Smooth muscle cell (in vitro differentiated cells): ENCODE measurements at regions not wholly inside any gene's neighbourhood (a gene's known extent, or its start where the extent isn't known, plus 50 kb on each side); places are given as distances from the start of the nearest gene placed in this dataset.

Experiments
- DNase-seq: peaks from one replicate; lab custom pipeline; 2025; ENCODE audit not compliant: unreplicated experiment; lab: John Stamatoyannopoulos, UW
- H2AFZ ChIP-seq: fragments of 200-600 bp; sonication (generic); 2 replicates; pipeline ENCODE4 v1.6.0; 2016; ENCODE audit warnings: antibody characterized with exemption, low read depth, mild to moderate bottlenecking
- H3F3A ChIP-seq: fragments of 200-600 bp; sonication (generic); 2 replicates; pipeline ENCODE4 v1.6.0; 2017; ENCODE audit warnings: antibody characterized with exemption, low read depth
- H3K27ac ChIP-seq: fragments of 200-600 bp; sonication (generic); 2 replicates; pipeline ENCODE4 v1.5.1; 2016; ENCODE audit warnings: low read depth, mild to moderate bottlenecking
- H3K27me3 ChIP-seq: fragments of 200-600 bp; sonication (generic); 2 replicates; pipeline ENCODE4 v1.6.1; 2016; ENCODE audit warnings: low read depth, mild to moderate bottlenecking
- H3K36me3 ChIP-seq: fragments of 200-600 bp; sonication (generic); 2 replicates; pipeline ENCODE4 v1.5.1; 2016; ENCODE audit warnings: low read depth
- H3K4me1 ChIP-seq: fragments of 200-600 bp; sonication (generic); 2 replicates; pipeline ENCODE4 v1.5.1; 2016; ENCODE audit warnings: low read depth
- H3K4me2 ChIP-seq: fragments of 200-600 bp; sonication (generic); 2 replicates; pipeline ENCODE4 v1.6.0; 2016; ENCODE audit warnings: mild to moderate bottlenecking
- H3K4me3 ChIP-seq: fragments of 200-600 bp; sonication (generic); 2 replicates; pipeline ENCODE4 v1.5.1; 2016; ENCODE audit warnings: mild to moderate bottlenecking
- H3K79me2 ChIP-seq: fragments of 200-600 bp; sonication (generic); 2 replicates; pipeline ENCODE4 v1.6.0; 2016; ENCODE audit warnings: low read depth, mild to moderate bottlenecking
- H3K9ac ChIP-seq: fragments of 200-600 bp; sonication (generic); 2 replicates; pipeline ENCODE4 v1.6.0; 2016; ENCODE audit warnings: low read depth
- H3K9me3 ChIP-seq: fragments of 200-600 bp; sonication (generic); replicated peaks from 2 replicates; pipeline ENCODE4 v1.5.1; 2016; ENCODE audit warnings: low read depth
- H4K20me1 ChIP-seq: fragments of 200-600 bp; sonication (generic); 2 replicates; pipeline ENCODE4 v1.6.0; 2016; ENCODE audit warnings: low read depth
- CTCF ChIP-seq: fragments of 200-600 bp; sonication (generic); IDR thresholded peaks from 2 replicates; pipeline ENCODE4 v1.5.1; 2017; ENCODE audit warnings: borderline replicate concordance, mild to moderate bottlenecking, antibody characterized with exemption; ENCODE audit not compliant: insufficient read depth, poor library complexity, severe bottlenecking
- WGBS: methylation state at CpG from one replicate; pipeline ENCODE4 v1.1.7; 2016; ENCODE audit warnings: low lambda C conversion rate; 5-methylcytosine and 5-hydroxymethylcytosine counted together

- Histone ChIP-seq H3K4me3 (no peak overlapping the region), H3K9me3 (no peaks in the 10 kb centered on the region), H3K4me2 (no peak overlapping the region), H2AFZ (peak overlapping the region; percentile 36), H3K4me1 (no peaks in the 10 kb centered on the region), H3K9ac (no peak overlapping the region), H3K27ac (no peak overlapping the region), H4K20me1 (no peaks in the 10 kb centered on the region), H3K27me3 (no peaks in the 10 kb centered on the region), H3F3A (no peaks in the 10 kb centered on the region), H3K36me3 (no peaks in the 10 kb centered on the region), H3K79me2 (no peaks in the 10 kb centered on the region)
- no peak for DNase-seq
- no peak for TF ChIP-seq CTCF
- WGBS = 62% methylated on average over 4 of the region's 4 CpGs
Observed at GRCh38 chr4:67250131-67250896, 295.0 kb downstream of the CENPC start.

GRCh38 chr4:67236788-67237187, 308.5 kb downstream of the CENPC start:
- no peak overlapping the region for H2AFZ ChIP-seq
- no peaks in the 10 kb centered on the region for H3F3A ChIP-seq
- H3K79me2 ChIP-seq = no peaks in the 10 kb centered on the region
- TF ChIP-seq CTCF = no peak
- H3K4me3 ChIP-seq = no peak overlapping the region
- H3K36me3 ChIP-seq = no peaks in the 10 kb centered on the region
- no peaks in the 10 kb centered on the region for H3K4me1 ChIP-seq
- H3K9ac ChIP-seq = no peak overlapping the region
- no peak for DNase-seq
- H3K9me3 ChIP-seq = no peaks in the 10 kb centered on the region
- no peaks in the 10 kb centered on the region for H4K20me1 ChIP-seq
- H3K4me2 ChIP-seq = no peak overlapping the region
- 85% methylated on average over 2 of the region's 2 CpGs for WGBS
- no peak overlapping the region for H3K27ac ChIP-seq
- no peaks in the 10 kb centered on the region for H3K27me3 ChIP-seq

- no peaks in the 10 kb centered on the region for H3K27me3 ChIP-seq
- H3K9ac ChIP-seq = no peak overlapping the region
- no peaks in the 10 kb centered on the region for H3F3A ChIP-seq
- no peak overlapping the region for H3K4me3 ChIP-seq
- H2AFZ ChIP-seq = no peak overlapping the region
- H3K9me3 ChIP-seq = no peaks in the 10 kb centered on the region
- H3K36me3 ChIP-seq = no peaks in the 10 kb centered on the region
- 80% methylated on average over 3 of the region's 3 CpGs for WGBS
- DNase-seq = no peak
- no peak for TF ChIP-seq CTCF
- H3K4me1 ChIP-seq = no peaks in the 10 kb centered on the region
- no peak overlapping the region for H3K27ac ChIP-seq
- no peak overlapping the region for H3K4me2 ChIP-seq
- no peaks in the 10 kb centered on the region for H3K79me2 ChIP-seq
- H4K20me1 ChIP-seq = no peaks in the 10 kb centered on the region
Observed at GRCh38 chr4:67236318-67236717, 309.0 kb downstream of the CENPC start.

GRCh38 chr4:67234296-67234695, 311.0 kb downstream of the CENPC start:
- H3K79me2 ChIP-seq = no peaks in the 10 kb centered on the region
- no peaks in the 10 kb centered on the region for H3K4me1 ChIP-seq
- peak overlapping the region; percentile 53 for H3K4me2 ChIP-seq
- no peak for DNase-seq
- no peaks in the 10 kb centered on the region for H3K36me3 ChIP-seq
- no peaks in the 10 kb centered on the region for H3F3A ChIP-seq
- no peaks in the 10 kb centered on the region for H3K27me3 ChIP-seq
- H2AFZ ChIP-seq = peak overlapping the region; percentile 21
- H3K9ac ChIP-seq = no peak overlapping the region
- H4K20me1 ChIP-seq = no peaks in the 10 kb centered on the region
- no peak overlapping the region for H3K4me3 ChIP-seq
- no peak for TF ChIP-seq CTCF
- no peaks in the 10 kb centered on the region for H3K9me3 ChIP-seq
- peak overlapping the region; percentile 31 for H3K27ac ChIP-seq
- 12% methylated on average over 2 of the region's 2 CpGs for WGBS
